Muscle layer of colon (tissue), 2 donors: ENCODE measurements at regions not wholly inside any gene's neighbourhood (a gene's known extent, or its start where the extent isn't known, plus 50 kb on each side); places are given as distances from the start of the nearest gene placed in this dataset.
"Not testable (repeated sequence)": the region's sequence is repeated elsewhere in the genome, so short reads cannot be mapped to it uniquely, and the experiment has no call there.

Experiments used
- H3K27ac ChIP-seq: one replicate; pipeline ENCODE4 v1.7.0; 2013; ENCODE audit warnings: low read depth, mild to moderate bottlenecking, low read length, moderate library complexity
- H3K27me3 ChIP-seq, 2 donors: one replicate each; pipeline ENCODE4 v1.7.0; 2013; ENCODE audit warnings: low read length in 2 of 2, mild to moderate bottlenecking in 2 of 2; ENCODE audit not compliant: insufficient read depth in 2 of 2, control insufficient read depth in 1 of 2
- H3K36me3 ChIP-seq: one replicate; pipeline ENCODE4 v1.7.0; 2013; ENCODE audit warnings: mild to moderate bottlenecking, low read length; ENCODE audit not compliant: insufficient read depth
- H3K4me1 ChIP-seq: one replicate; pipeline ENCODE4 v1.7.0; 2013; ENCODE audit warnings: mild to moderate bottlenecking, low read length; ENCODE audit not compliant: insufficient read depth
- H3K4me3 ChIP-seq, 2 donors: one replicate each; pipeline ENCODE4 v1.7.0; 2013; ENCODE audit warnings: low read length in 2 of 2, low read depth in 1 of 2, mild to moderate bottlenecking in 1 of 2, moderate library complexity in 1 of 2
- H3K9ac ChIP-seq: one replicate; pipeline ENCODE4 v1.7.0; 2013; ENCODE audit warnings: low read length
- H3K9me3 ChIP-seq: one replicate; pipeline ENCODE4 v1.7.0; 2013; ENCODE audit warnings: mild to moderate bottlenecking, low read length
- donor health status: abdominal sarcoma.
- donor health status: Adenocarcinoma of cecum.

GRCh38 chr13:66106246-66106645, 1123.9 kb downstream of the PCDH9 start:
- H3K9ac ChIP-seq, result no peak overlapping the region
- H3K4me1 ChIP-seq, result no peaks in the 10 kb centered on the region
- H3K27me3 ChIP-seq, result no peaks in the 10 kb centered on the region
- no peak overlapping the region for H3K4me3 ChIP-seq
- no peaks in the 10 kb centered on the region for H3K36me3 ChIP-seq
- H3K9me3 ChIP-seq, result no peaks in the 10 kb centered on the region
- H3K27ac ChIP-seq, result no peak overlapping the region

GRCh38 chr13:66102864-66103263, 1127.3 kb downstream of the PCDH9 start:
- Histone ChIP-seq H3K36me3 (no peaks in the 10 kb centered on the region), H3K9me3 (no peaks in the 10 kb centered on the region), H3K4me1 (no peaks in the 10 kb centered on the region), H3K4me3 (no peak overlapping the region), H3K27ac (no peak overlapping the region), H3K27me3 (no peaks in the 10 kb centered on the region), H3K9ac (no peak overlapping the region)

- Histone ChIP-seq H3K27me3 (no peaks in the 10 kb centered on the region), H3K4me3 (no peak overlapping the region), H3K27ac (no peak overlapping the region), H3K4me1 (no peaks in the 10 kb centered on the region), H3K9ac (no peak overlapping the region), H3K36me3 (no peaks in the 10 kb centered on the region), H3K9me3 (no peaks in the 10 kb centered on the region)
Measured at GRCh38 chr13:66099825-66100224, 1130.3 kb downstream of the PCDH9 start.

GRCh38 chr13:66098931-66099628, 1131.1 kb downstream of the PCDH9 start:
- no peaks in the 10 kb centered on the region for H3K4me1 ChIP-seq
- H3K9ac ChIP-seq, result no peak overlapping the region
- H3K9me3 ChIP-seq, result no peaks in the 10 kb centered on the region
- no peak overlapping the region for H3K4me3 ChIP-seq
- no peak overlapping the region for H3K27ac ChIP-seq
- no peaks in the 10 kb centered on the region for H3K36me3 ChIP-seq
- no peaks in the 10 kb centered on the region for H3K27me3 ChIP-seq

- no peaks in the 10 kb centered on the region for H3K36me3 ChIP-seq
Measured at GRCh38 chr13:66089711-66090110, 1140.4 kb downstream of the PCDH9 start.

GRCh38 chr13:66087269-66087710, 1142.8 kb downstream of the PCDH9 start:
- no peak overlapping the region for H3K27ac ChIP-seq
- no peaks in the 10 kb centered on the region for H3K4me1 ChIP-seq
- no peak overlapping the region for H3K9ac ChIP-seq
- H3K27me3 ChIP-seq, result no peaks in the 10 kb centered on the region
- no peaks in the 10 kb centered on the region for H3K9me3 ChIP-seq
- no peaks in the 10 kb centered on the region for H3K36me3 ChIP-seq
- H3K4me3 ChIP-seq, result no peak overlapping the region

More at GRCh38 chr13:66089711-66090110, 1140.4 kb downstream of the PCDH9 start:
- H3K4me3 ChIP-seq, result no peak overlapping the region
- no peaks in the 10 kb centered on the region for H3K9me3 ChIP-seq
- H3K27me3 ChIP-seq, result no peaks in the 10 kb centered on the region
- H3K4me1 ChIP-seq, result no peaks in the 10 kb centered on the region
- no peak overlapping the region for H3K9ac ChIP-seq
- H3K27ac ChIP-seq, result no peak overlapping the region

- Histone ChIP-seq H3K27ac (no peak overlapping the region), H3K27me3 (no peaks in the 10 kb centered on the region), H3K36me3 (no peaks in the 10 kb centered on the region), H3K9me3 (no peaks in the 10 kb centered on the region), H3K4me1 (no peaks in the 10 kb centered on the region), H3K9ac (no peak overlapping the region), H3K4me3 (no peak overlapping the region)
Measured at GRCh38 chr13:66077132-66077689, 1152.9 kb downstream of the PCDH9 start.

- Histone ChIP-seq H3K9ac (no peak overlapping the region), H3K4me3 (no peak overlapping the region), H3K9me3 (no peaks in the 10 kb centered on the region), H3K36me3 (no peaks in the 10 kb centered on the region), H3K4me1 (no peaks in the 10 kb centered on the region), H3K27me3 (no peaks in the 10 kb centered on the region), H3K27ac (no peak overlapping the region)
Measured at GRCh38 chr13:66076417-66076816, 1153.7 kb downstream of the PCDH9 start.

GRCh38 chr13:66074018-66074615, 1156.0 kb downstream of the PCDH9 start:
- no peak overlapping the region for H3K27ac ChIP-seq
- H3K9ac ChIP-seq, result no peak overlapping the region

GRCh38 chr13:66072097-66072496, 1158.0 kb downstream of the PCDH9 start:
- not testable (repeated sequence) for H3K4me3 ChIP-seq, H3K9ac ChIP-seq, H3K9me3 ChIP-seq, H3K36me3 ChIP-seq, H3K27ac ChIP-seq, H3K27me3 ChIP-seq, H3K4me1 ChIP-seq

More at GRCh38 chr13:66074018-66074615, 1156.0 kb downstream of the PCDH9 start:
- Histone ChIP-seq H3K4me1 (no peaks in the 10 kb centered on the region), H3K4me3 (no peak overlapping the region), H3K9me3 (no peaks in the 10 kb centered on the region), H3K27me3 (no peaks in the 10 kb centered on the region), H3K36me3 (no peaks in the 10 kb centered on the region)

GRCh38 chr13:66071608-66072007, 1158.5 kb downstream of the PCDH9 start:
- H3K27ac ChIP-seq, result no peak overlapping the region
- no peaks in the 10 kb centered on the region for H3K9me3 ChIP-seq
- no peak overlapping the region for H3K4me3 ChIP-seq
- no peaks in the 10 kb centered on the region for H3K27me3 ChIP-seq
- H3K4me1 ChIP-seq, result no peaks in the 10 kb centered on the region
- no peaks in the 10 kb centered on the region for H3K36me3 ChIP-seq
- H3K9ac ChIP-seq, result no peak overlapping the region
